ENCODE measurements at regions not wholly inside any gene's neighbourhood (a gene's known extent, or its start where the extent isn't known, plus 50 kb on each side); places are given as distances from the start of the nearest gene placed in this dataset.
"Not testable (repeated sequence)": the region's sequence is repeated elsewhere in the genome, so short reads cannot be mapped to it uniquely, and the experiment has no call there.

- no peak for DNase-seq (ENCODE audit: low spot score)
These were observed 50.9 kb downstream of the ANXA2R start for GRCh38 chr5:42989190-42989589.

- DNase-seq (ENCODE audit: low spot score): no peak
These were observed 51.6 kb downstream of the ANXA2R start for GRCh38 chr5:42988568-42988967.

- peak; percentile 73 for DNase-seq (ENCODE audit: low spot score)
These were observed 54.7 kb downstream of the ANXA2R start for GRCh38 chr5:42985129-42986037.

- DNase-seq (ENCODE audit: low spot score): peak; percentile 66
These were observed 55.8 kb downstream of the ANXA2R start for GRCh38 chr5:42984307-42984706.

GRCh38 chr5:42982107-42982622, 58.0 kb downstream of the ANXA2R start:
- no peak for DNase-seq (ENCODE audit: low spot score)

- not testable (repeated sequence) for DNase-seq (ENCODE audit: low spot score)
These were observed 58.6 kb downstream of the ANXA2R start for GRCh38 chr5:42981417-42982106.

- not testable (repeated sequence) for DNase-seq (ENCODE audit: low spot score)
These were observed 59.1 kb downstream of the ANXA2R start for GRCh38 chr5:42981015-42981414.

- not testable (repeated sequence) for DNase-seq (ENCODE audit: low spot score)
These were observed 59.7 kb downstream of the ANXA2R start for GRCh38 chr5:42980391-42980790.

GRCh38 chr5:42979242-42979641, 60.9 kb downstream of the ANXA2R start:
- DNase-seq (ENCODE audit: low spot score): not testable (repeated sequence)

GRCh38 chr5:42974536-42974935, 65.6 kb downstream of the ANXA2R start:
- peak; percentile 45 for DNase-seq (ENCODE audit: low spot score)

GRCh38 chr5:42970636-42971559, 69.2 kb downstream of the ANXA2R start:
- no peak for DNase-seq (ENCODE audit: low spot score)

GRCh38 chr5:42965934-42966333, 74.2 kb downstream of the ANXA2R start:
- no peak for DNase-seq (ENCODE audit: low spot score)

- no peak for DNase-seq (ENCODE audit: low spot score)
These were observed 76.7 kb downstream of the ANXA2R start for GRCh38 chr5:42963412-42963811.

GRCh38 chr5:42962124-42962523, 78.0 kb downstream of the ANXA2R start:
- no peak for DNase-seq (ENCODE audit: low spot score)

- DNase-seq (ENCODE audit: low spot score): no peak
These were observed 79.6 kb downstream of the ANXA2R start for GRCh38 chr5:42960506-42960905.

- DNase-seq (ENCODE audit: low spot score): no peak
These were observed 83.6 kb downstream of the ANXA2R start for GRCh38 chr5:42956551-42956950.

GRCh38 chr5:42953041-42953440, 87.1 kb downstream of the ANXA2R start:
- DNase-seq (ENCODE audit: low spot score): no peak

- no peak for DNase-seq (ENCODE audit: low spot score)
These were observed 87.5 kb downstream of the ANXA2R start for GRCh38 chr5:42952578-42952974.

- DNase-seq (ENCODE audit: low spot score): no peak
These were observed 88.8 kb downstream of the ANXA2R start for GRCh38 chr5:42951293-42951840.

GRCh38 chr5:42950456-42951292, 89.4 kb downstream of the ANXA2R start:
- peak; percentile 100 for DNase-seq (ENCODE audit: low spot score)

GRCh38 chr5:42950116-42950455, 90.0 kb downstream of the ANXA2R start:
- DNase-seq (ENCODE audit: low spot score): no peak
